ENCODE measurements at regions not wholly inside any gene's neighbourhood (a gene's known extent, or its start where the extent isn't known, plus 50 kb on each side); places are given as distances from the start of the nearest gene placed in this dataset.

GRCh38 chr10:128687408-128687807 is 561.2 kb upstream of the MKI67 start:
- Histone ChIP-seq H3K4me1 (ENCODE audit: control insufficient read depth, insufficient read depth, low read length, poor library complexity, severe bottlenecking) (no peaks in the 10 kb centered on the region), H3K9me3 (ENCODE audit: control insufficient read depth, low read length) (no peaks in the 10 kb centered on the region), H3K27me3 (replicated peaks; ENCODE audit: control insufficient read depth, insufficient read depth, low read length, poor library complexity, severe bottlenecking) (no peaks in the 10 kb centered on the region)

GRCh38 chr10:128687927-128688549 is 561.8 kb upstream of the MKI67 start:
- no peak overlapping the region for H3K27ac ChIP-seq (ENCODE audit: insufficient read depth, low read length, poor library complexity, severe bottlenecking)
- DNase-seq = no peak
- no peaks in the 10 kb centered on the region for H3K27me3 ChIP-seq (replicated peaks; ENCODE audit: control insufficient read depth, insufficient read depth, low read length, poor library complexity, severe bottlenecking)
- H3K4me3 ChIP-seq (ENCODE audit: insufficient read depth, low read depth, low read length, poor library complexity, severe bottlenecking) = no peak overlapping the region
- H3K4me1 ChIP-seq (ENCODE audit: control insufficient read depth, insufficient read depth, low read length, poor library complexity, severe bottlenecking) = no peaks in the 10 kb centered on the region
- no peaks in the 10 kb centered on the region for H3K9me3 ChIP-seq (ENCODE audit: control insufficient read depth, low read length)
- H3K36me3 ChIP-seq (ENCODE audit: control insufficient read depth, insufficient read depth, low read length) = no peaks in the 10 kb centered on the region

More at GRCh38 chr10:128687408-128687807, 561.2 kb upstream of the MKI67 start:
- Histone ChIP-seq H3K27ac (ENCODE audit: insufficient read depth, low read length, poor library complexity, severe bottlenecking) (no peak overlapping the region), H3K4me3 (ENCODE audit: insufficient read depth, low read depth, low read length, poor library complexity, severe bottlenecking) (no peak overlapping the region), H3K36me3 (ENCODE audit: control insufficient read depth, insufficient read depth, low read length) (no peaks in the 10 kb centered on the region)
- DNase-seq = no peak

- Histone ChIP-seq H3K4me3 (ENCODE audit: insufficient read depth, low read depth, low read length, poor library complexity, severe bottlenecking) (no peak overlapping the region), H3K9me3 (ENCODE audit: control insufficient read depth, low read length) (no peaks in the 10 kb centered on the region), H3K27ac (ENCODE audit: insufficient read depth, low read length, poor library complexity, severe bottlenecking) (no peak overlapping the region), H3K36me3 (ENCODE audit: control insufficient read depth, insufficient read depth, low read length) (no peaks in the 10 kb centered on the region), H3K4me1 (ENCODE audit: control insufficient read depth, insufficient read depth, low read length, poor library complexity, severe bottlenecking) (no peaks in the 10 kb centered on the region), H3K27me3 (replicated peaks; ENCODE audit: control insufficient read depth, insufficient read depth, low read length, poor library complexity, severe bottlenecking) (no peaks in the 10 kb centered on the region)
- no peak for DNase-seq
Measured at GRCh38 chr10:128689667-128690066, 563.4 kb upstream of the MKI67 start.

GRCh38 chr10:128693493-128694131 is 567.4 kb upstream of the MKI67 start:
- no peak for DNase-seq
- Histone ChIP-seq H3K4me3 (ENCODE audit: insufficient read depth, low read depth, low read length, poor library complexity, severe bottlenecking) (no peak overlapping the region), H3K27me3 (replicated peaks; ENCODE audit: control insufficient read depth, insufficient read depth, low read length, poor library complexity, severe bottlenecking) (no peaks in the 10 kb centered on the region), H3K27ac (ENCODE audit: insufficient read depth, low read length, poor library complexity, severe bottlenecking) (no peak overlapping the region), H3K9me3 (ENCODE audit: control insufficient read depth, low read length) (no peaks in the 10 kb centered on the region), H3K4me1 (ENCODE audit: control insufficient read depth, insufficient read depth, low read length, poor library complexity, severe bottlenecking) (no peaks in the 10 kb centered on the region), H3K36me3 (ENCODE audit: control insufficient read depth, insufficient read depth, low read length) (no peaks in the 10 kb centered on the region)

- no peaks in the 10 kb centered on the region for H3K9me3 ChIP-seq (ENCODE audit: control insufficient read depth, low read length)
- no peaks in the 10 kb centered on the region for H3K36me3 ChIP-seq (ENCODE audit: control insufficient read depth, insufficient read depth, low read length)
Measured at GRCh38 chr10:128694168-128694850, 568.1 kb upstream of the MKI67 start.

GRCh38 chr10:128694851-128695725 is 568.9 kb upstream of the MKI67 start:
- Histone ChIP-seq H3K4me1 (ENCODE audit: control insufficient read depth, insufficient read depth, low read length, poor library complexity, severe bottlenecking) (no peaks in the 10 kb centered on the region), H3K27me3 (replicated peaks; ENCODE audit: control insufficient read depth, insufficient read depth, low read length, poor library complexity, severe bottlenecking) (no peaks in the 10 kb centered on the region), H3K27ac (ENCODE audit: insufficient read depth, low read length, poor library complexity, severe bottlenecking) (no peak overlapping the region), H3K36me3 (ENCODE audit: control insufficient read depth, insufficient read depth, low read length) (no peaks in the 10 kb centered on the region), H3K9me3 (ENCODE audit: control insufficient read depth, low read length) (no peaks in the 10 kb centered on the region), H3K4me3 (ENCODE audit: insufficient read depth, low read depth, low read length, poor library complexity, severe bottlenecking) (no peak overlapping the region)
- no peak for DNase-seq

More at GRCh38 chr10:128694168-128694850, 568.1 kb upstream of the MKI67 start:
- DNase-seq = no peak
- H3K27ac ChIP-seq (ENCODE audit: insufficient read depth, low read length, poor library complexity, severe bottlenecking) = no peak overlapping the region
- no peaks in the 10 kb centered on the region for H3K27me3 ChIP-seq (replicated peaks; ENCODE audit: control insufficient read depth, insufficient read depth, low read length, poor library complexity, severe bottlenecking)
- no peak overlapping the region for H3K4me3 ChIP-seq (ENCODE audit: insufficient read depth, low read depth, low read length, poor library complexity, severe bottlenecking)
- H3K4me1 ChIP-seq (ENCODE audit: control insufficient read depth, insufficient read depth, low read length, poor library complexity, severe bottlenecking) = no peaks in the 10 kb centered on the region

GRCh38 chr10:128695931-128696330 is 569.7 kb upstream of the MKI67 start:
- Histone ChIP-seq H3K27me3 (replicated peaks; ENCODE audit: control insufficient read depth, insufficient read depth, low read length, poor library complexity, severe bottlenecking) (no peaks in the 10 kb centered on the region), H3K4me1 (ENCODE audit: control insufficient read depth, insufficient read depth, low read length, poor library complexity, severe bottlenecking) (no peaks in the 10 kb centered on the region), H3K36me3 (ENCODE audit: control insufficient read depth, insufficient read depth, low read length) (no peaks in the 10 kb centered on the region), H3K4me3 (ENCODE audit: insufficient read depth, low read depth, low read length, poor library complexity, severe bottlenecking) (no peak overlapping the region), H3K9me3 (ENCODE audit: control insufficient read depth, low read length) (no peaks in the 10 kb centered on the region), H3K27ac (ENCODE audit: insufficient read depth, low read length, poor library complexity, severe bottlenecking) (no peak overlapping the region)
- no peak for DNase-seq

- Histone ChIP-seq H3K27ac (ENCODE audit: insufficient read depth, low read length, poor library complexity, severe bottlenecking) (no peak overlapping the region), H3K9me3 (ENCODE audit: control insufficient read depth, low read length) (no peaks in the 10 kb centered on the region), H3K4me3 (ENCODE audit: insufficient read depth, low read depth, low read length, poor library complexity, severe bottlenecking) (no peak overlapping the region), H3K36me3 (ENCODE audit: control insufficient read depth, insufficient read depth, low read length) (no peaks in the 10 kb centered on the region), H3K4me1 (ENCODE audit: control insufficient read depth, insufficient read depth, low read length, poor library complexity, severe bottlenecking) (no peaks in the 10 kb centered on the region), H3K27me3 (replicated peaks; ENCODE audit: control insufficient read depth, insufficient read depth, low read length, poor library complexity, severe bottlenecking) (no peaks in the 10 kb centered on the region)
- DNase-seq = no peak
Measured at GRCh38 chr10:128697437-128697836, 571.2 kb upstream of the MKI67 start.

- Histone ChIP-seq H3K27ac (ENCODE audit: insufficient read depth, low read length, poor library complexity, severe bottlenecking) (no peak overlapping the region), H3K4me3 (ENCODE audit: insufficient read depth, low read depth, low read length, poor library complexity, severe bottlenecking) (no peak overlapping the region), H3K4me1 (ENCODE audit: control insufficient read depth, insufficient read depth, low read length, poor library complexity, severe bottlenecking) (no peaks in the 10 kb centered on the region), H3K36me3 (ENCODE audit: control insufficient read depth, insufficient read depth, low read length) (no peaks in the 10 kb centered on the region), H3K9me3 (ENCODE audit: control insufficient read depth, low read length) (no peaks in the 10 kb centered on the region), H3K27me3 (replicated peaks; ENCODE audit: control insufficient read depth, insufficient read depth, low read length, poor library complexity, severe bottlenecking) (no peaks in the 10 kb centered on the region)
- DNase-seq = no peak
Measured at GRCh38 chr10:128701381-128701780, 575.2 kb upstream of the MKI67 start.
